ENCODE measurements at regions not wholly inside any gene's neighbourhood (a gene's known extent, or its start where the extent isn't known, plus 50 kb on each side); places are given as distances from the start of the nearest gene placed in this dataset.

GRCh38 chrX:25561190-25561589 is 545.4 kb upstream of the ARX start:
- no peak for TF ChIP-seq POLR2A (IDR thresholded peaks at IDR 0.05)
- TF ChIP-seq CTCF (IDR thresholded peaks at IDR 0.05), result no peak

Data from tibial nerve (tissue), 3 donors.